HL-60 (cell line): ENCODE measurements at regions not wholly inside any gene's neighbourhood (a gene's known extent, or its start where the extent isn't known, plus 50 kb on each side); places are given as distances from the start of the nearest gene placed in this dataset.
"Not testable (repeated sequence)": the region's sequence is repeated elsewhere in the genome, so short reads cannot be mapped to it uniquely, and the experiment has no call there.

ENCODE experiments used
- DNase-seq, 2 experiments: peaks; one replicate each; pipeline ENCODE4 v3.0.0-alpha.2; 2010 to 2020; ENCODE audit warnings: low read depth in 1 of 2, low spot score in 1 of 2
- H3K27ac ChIP-seq: fragments of 250-450 bp; sonication (Bioruptor Pico); replicated peaks from 2 replicates; pipeline ENCODE4 v1.5.1; 2020; ENCODE audit warnings: mild to moderate bottlenecking, moderate library complexity
- H3K27me3 ChIP-seq: fragments of 250-450 bp; sonication (Bioruptor Pico); 2 replicates; pipeline ENCODE4 v1.5.1; 2021; ENCODE audit warnings: mild to moderate bottlenecking, moderate library complexity; ENCODE audit not compliant: insufficient read depth, poor library complexity, severe bottlenecking
- H3K4me3 ChIP-seq: replicated peaks from 2 replicates; pipeline ENCODE4 v1.5.1; 2011; ENCODE audit warnings: mild to moderate bottlenecking, control low read depth, low read length; ENCODE audit not compliant: insufficient read depth
- GABPA ChIP-seq: IDR thresholded peaks from 2 replicates; pipeline ENCODE4 v1.6.1; 2012; ENCODE audit warnings: low read depth
- POLR2AphosphoS5 ChIP-seq: IDR thresholded peaks from 2 replicates; pipeline ENCODE4 v1.6.1; 2012; ENCODE audit warnings: low read depth
- SPI1 ChIP-seq: IDR thresholded peaks from 2 replicates; pipeline ENCODE4 v1.6.1; 2012; ENCODE audit warnings: low read depth, mild to moderate bottlenecking, borderline replicate concordance
- TF ChIP-seq, protein P1 (sequence below): IDR thresholded peaks from 2 replicates; pipeline ENCODE4 v1.6.1; 2012; ENCODE audit warnings: low read depth; ENCODE audit not compliant: insufficient replicate concordance
- TF ChIP-seq, protein P2 (sequence below): IDR thresholded peaks from one replicate; pipeline ENCODE4 v1.5.1; 2011; ENCODE audit warnings: low read length, control low read depth, inconsistent platforms; ENCODE audit not compliant: insufficient read depth

DNA sequence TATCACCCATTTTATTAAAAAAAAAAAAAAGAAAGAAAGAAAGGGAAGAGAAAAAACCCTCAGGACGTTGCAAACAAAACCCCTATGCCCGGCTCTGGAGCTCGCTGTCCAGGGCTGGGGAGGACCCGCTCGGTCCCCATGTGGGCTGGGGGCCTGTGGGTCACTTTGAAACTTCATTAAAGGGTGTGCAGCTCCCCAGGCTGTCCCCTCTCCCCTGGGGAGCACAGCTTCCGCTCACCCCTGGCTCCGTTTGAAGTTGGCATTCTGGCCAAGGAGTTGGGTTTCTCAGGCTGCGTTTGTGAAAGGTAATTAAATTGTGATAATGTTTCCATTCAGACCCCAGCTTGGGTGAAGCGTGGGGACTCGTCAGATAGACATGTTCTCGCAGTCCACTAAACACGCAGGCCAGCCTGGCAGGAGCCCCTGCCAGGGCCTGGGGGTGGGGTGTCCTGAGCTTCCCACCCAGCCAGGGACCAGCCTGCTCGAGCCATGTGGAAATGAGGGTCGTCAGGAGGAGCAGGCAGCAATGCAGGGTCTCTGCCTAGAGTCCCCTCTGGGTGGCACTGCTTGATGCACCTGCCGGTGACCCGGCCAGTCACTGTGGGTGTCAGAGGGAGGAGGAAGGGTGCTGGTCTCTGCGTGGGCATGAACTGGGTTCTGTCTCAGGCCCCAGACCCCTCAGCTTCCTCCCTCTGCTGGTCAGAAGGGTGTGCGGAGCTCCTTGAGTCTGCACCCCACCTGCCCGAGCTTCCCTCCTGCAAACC lies 166.2 kb downstream of the INHBB start:
- Histone ChIP-seq H3K27ac (no peak overlapping the region), H3K27me3 (no peaks in the 10 kb centered on the region), H3K4me3 (no peak overlapping the region)
- DNase-seq: no peak
- TF ChIP-seq, protein P1, sequence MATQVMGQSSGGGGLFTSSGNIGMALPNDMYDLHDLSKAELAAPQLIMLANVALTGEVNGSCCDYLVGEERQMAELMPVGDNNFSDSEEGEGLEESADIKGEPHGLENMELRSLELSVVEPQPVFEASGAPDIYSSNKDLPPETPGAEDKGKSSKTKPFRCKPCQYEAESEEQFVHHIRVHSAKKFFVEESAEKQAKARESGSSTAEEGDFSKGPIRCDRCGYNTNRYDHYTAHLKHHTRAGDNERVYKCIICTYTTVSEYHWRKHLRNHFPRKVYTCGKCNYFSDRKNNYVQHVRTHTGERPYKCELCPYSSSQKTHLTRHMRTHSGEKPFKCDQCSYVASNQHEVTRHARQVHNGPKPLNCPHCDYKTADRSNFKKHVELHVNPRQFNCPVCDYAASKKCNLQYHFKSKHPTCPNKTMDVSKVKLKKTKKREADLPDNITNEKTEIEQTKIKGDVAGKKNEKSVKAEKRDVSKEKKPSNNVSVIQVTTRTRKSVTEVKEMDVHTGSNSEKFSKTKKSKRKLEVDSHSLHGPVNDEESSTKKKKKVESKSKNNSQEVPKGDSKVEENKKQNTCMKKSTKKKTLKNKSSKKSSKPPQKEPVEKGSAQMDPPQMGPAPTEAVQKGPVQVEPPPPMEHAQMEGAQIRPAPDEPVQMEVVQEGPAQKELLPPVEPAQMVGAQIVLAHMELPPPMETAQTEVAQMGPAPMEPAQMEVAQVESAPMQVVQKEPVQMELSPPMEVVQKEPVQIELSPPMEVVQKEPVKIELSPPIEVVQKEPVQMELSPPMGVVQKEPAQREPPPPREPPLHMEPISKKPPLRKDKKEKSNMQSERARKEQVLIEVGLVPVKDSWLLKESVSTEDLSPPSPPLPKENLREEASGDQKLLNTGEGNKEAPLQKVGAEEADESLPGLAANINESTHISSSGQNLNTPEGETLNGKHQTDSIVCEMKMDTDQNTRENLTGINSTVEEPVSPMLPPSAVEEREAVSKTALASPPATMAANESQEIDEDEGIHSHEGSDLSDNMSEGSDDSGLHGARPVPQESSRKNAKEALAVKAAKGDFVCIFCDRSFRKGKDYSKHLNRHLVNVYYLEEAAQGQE: no peak
- TF ChIP-seq POLR2AphosphoS5: no peak
- no peak for TF ChIP-seq GABPA
- TF ChIP-seq, protein P2, sequence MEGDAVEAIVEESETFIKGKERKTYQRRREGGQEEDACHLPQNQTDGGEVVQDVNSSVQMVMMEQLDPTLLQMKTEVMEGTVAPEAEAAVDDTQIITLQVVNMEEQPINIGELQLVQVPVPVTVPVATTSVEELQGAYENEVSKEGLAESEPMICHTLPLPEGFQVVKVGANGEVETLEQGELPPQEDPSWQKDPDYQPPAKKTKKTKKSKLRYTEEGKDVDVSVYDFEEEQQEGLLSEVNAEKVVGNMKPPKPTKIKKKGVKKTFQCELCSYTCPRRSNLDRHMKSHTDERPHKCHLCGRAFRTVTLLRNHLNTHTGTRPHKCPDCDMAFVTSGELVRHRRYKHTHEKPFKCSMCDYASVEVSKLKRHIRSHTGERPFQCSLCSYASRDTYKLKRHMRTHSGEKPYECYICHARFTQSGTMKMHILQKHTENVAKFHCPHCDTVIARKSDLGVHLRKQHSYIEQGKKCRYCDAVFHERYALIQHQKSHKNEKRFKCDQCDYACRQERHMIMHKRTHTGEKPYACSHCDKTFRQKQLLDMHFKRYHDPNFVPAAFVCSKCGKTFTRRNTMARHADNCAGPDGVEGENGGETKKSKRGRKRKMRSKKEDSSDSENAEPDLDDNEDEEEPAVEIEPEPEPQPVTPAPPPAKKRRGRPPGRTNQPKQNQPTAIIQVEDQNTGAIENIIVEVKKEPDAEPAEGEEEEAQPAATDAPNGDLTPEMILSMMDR: no peak
- no peak for TF ChIP-seq SPI1

DNA sequence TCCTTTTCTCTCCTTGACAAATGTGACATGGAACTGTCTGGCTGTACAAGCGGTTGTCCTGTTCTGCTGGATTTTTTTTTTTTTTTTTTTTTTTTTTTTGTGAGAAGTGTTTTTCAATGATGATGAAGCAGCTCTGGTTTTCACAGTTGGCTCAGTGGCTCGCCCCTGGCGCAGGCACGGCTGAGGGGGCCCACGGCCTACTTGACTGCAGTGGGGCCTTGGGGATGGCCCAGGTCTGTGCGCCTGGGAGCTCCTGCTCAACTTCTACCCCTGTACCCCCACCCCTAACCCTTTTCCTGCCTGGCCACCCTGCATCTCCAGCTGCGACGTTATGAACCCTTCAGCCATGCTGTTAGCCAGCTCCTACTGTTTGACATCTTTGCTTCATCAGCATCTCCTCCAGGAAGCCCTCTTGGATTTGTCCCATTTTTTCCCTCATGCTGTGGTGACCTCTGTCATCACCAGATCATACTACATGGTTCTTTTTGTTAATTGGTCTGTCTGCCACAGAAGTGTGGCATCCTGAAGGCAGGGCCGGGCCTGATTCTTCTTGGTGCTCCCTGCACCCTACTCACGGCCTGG lies 167.9 kb downstream of the INHBB start:
- H3K4me3 ChIP-seq: no peak overlapping the region
- H3K27ac ChIP-seq: no peak overlapping the region
- DNase-seq: no peak
- TF ChIP-seq SPI1: no peak
- no peak for TF ChIP-seq POLR2AphosphoS5
- no peak for TF ChIP-seq GABPA
- TF ChIP-seq, protein P1: no peak
- TF ChIP-seq, protein P2: no peak
- no peaks in the 10 kb centered on the region for H3K27me3 ChIP-seq

DNA sequence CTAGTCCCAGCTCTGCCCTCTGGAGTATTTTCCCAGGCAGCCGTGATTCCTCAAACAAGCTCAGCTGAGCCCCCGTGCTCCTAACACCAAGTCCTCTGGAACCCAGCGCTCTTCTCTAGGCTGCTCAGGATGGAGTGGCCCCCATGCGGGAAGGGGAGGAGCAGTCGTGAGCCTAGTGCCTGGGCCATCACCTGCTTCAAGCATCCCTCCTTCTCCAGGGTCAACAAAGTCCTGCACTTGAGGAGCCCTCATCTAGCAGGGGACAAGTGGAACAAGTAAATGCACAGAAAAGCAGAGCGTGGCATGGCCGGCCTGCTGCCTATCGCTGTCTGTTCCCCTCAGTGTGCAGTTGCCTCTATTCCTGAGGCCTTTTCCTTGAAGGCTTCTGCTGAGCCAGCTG lies 168.6 kb downstream of the INHBB start:
- H3K4me3 ChIP-seq: no peak overlapping the region
- no peak for DNase-seq
- TF ChIP-seq GABPA (no peak), POLR2AphosphoS5 (no peak), SPI1 (no peak)
- TF ChIP-seq, protein P2: no peak
- TF ChIP-seq, protein P1: no peak
- H3K27me3 ChIP-seq: no peaks in the 10 kb centered on the region
- H3K27ac ChIP-seq: no peak overlapping the region

DNA sequence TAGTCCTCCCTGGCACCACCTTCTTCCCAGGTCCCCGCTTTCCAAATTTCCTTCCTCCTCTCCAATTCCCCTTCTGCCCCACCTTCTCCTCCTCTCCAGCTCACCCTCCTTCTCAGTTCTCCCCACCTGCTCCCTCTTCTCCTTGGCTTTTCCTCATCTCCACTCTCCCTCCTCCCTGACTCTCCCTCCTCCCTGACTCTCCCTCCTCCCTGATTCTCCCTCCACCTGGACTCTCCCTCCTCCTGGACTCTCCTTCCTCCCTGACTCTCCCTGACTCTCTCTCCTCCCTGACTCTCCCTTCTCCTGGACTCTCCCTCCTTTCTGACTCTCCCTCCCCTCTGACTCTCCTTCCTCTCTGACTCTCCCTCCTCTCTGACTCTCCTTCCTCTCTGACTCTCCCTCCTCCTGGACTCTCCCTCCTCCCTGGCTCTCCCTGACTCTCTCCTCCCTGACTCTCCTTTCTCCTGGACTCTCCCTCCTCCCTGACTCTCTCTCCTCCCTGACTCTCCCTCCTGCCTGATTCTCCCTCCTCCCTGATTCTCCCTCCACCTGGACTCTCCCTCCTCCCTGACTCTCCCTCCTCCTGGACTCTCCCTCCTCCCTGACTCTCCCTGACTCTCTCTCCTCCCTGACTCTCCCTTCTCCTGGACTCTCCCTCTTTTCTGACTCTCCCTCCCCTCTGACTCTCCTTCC lies 169.3 kb downstream of the INHBB start:
- not testable (repeated sequence) for H3K4me3 ChIP-seq, DNase-seq, H3K27ac ChIP-seq, H3K27me3 ChIP-seq
